ENCODE measurements at regions not wholly inside any gene's neighbourhood (a gene's known extent, or its start where the extent isn't known, plus 50 kb on each side); places are given as distances from the start of the nearest gene placed in this dataset.

GRCh38 chr6:25013246-25013645, 77.5 kb upstream of the RIPOR2 start:
- no peak for DNase-seq

- no peak for DNase-seq
Observed at GRCh38 chr6:25014369-25014768, 78.6 kb upstream of the RIPOR2 start.

GRCh38 chr6:25014791-25015560, 79.2 kb upstream of the RIPOR2 start:
- DNase-seq = no peak

GRCh38 chr6:25016014-25016720, 80.4 kb upstream of the RIPOR2 start:
- no peak for DNase-seq

- DNase-seq = no peak
Observed at GRCh38 chr6:25017486-25017885, 81.7 kb upstream of the RIPOR2 start.

DNA sequence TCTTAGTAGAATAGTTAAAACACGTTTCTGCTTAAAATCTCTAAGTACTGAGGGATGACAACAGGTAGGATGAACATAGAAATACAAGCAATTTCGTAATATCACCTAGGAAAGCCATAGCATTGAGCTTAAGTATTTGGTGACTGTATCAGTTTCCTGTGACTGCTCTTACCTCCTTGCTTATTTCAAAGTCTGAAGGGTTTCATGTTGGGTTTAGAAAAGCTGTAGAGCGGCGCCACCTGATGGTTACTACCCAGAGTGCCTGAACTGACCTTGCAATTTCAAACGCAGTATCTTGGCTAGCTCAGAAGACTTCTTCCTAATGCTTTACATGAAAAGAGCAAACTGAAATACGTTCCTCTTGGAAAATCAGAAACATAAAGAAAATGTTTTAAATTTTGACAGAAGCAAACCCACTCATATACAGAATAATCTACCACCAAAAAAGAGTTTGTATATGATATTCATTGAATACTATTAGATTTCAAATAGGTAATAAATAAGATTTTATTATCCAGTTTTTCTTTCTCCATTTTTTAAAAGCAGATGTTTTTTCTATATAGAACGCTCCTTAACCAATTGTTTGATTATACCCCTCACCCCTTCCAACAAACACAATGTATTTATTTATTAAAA, 82.3 kb upstream of the RIPOR2 start:
- peak in 3 of 4 experiments; percentile 34 to 74 (median 61) for DNase-seq

GRCh38 chr6:25018568-25018954, 82.8 kb upstream of the RIPOR2 start:
- DNase-seq = no peak

- no peak for DNase-seq
Observed at GRCh38 chr6:25022140-25022553, 86.4 kb upstream of the RIPOR2 start.

DNA sequence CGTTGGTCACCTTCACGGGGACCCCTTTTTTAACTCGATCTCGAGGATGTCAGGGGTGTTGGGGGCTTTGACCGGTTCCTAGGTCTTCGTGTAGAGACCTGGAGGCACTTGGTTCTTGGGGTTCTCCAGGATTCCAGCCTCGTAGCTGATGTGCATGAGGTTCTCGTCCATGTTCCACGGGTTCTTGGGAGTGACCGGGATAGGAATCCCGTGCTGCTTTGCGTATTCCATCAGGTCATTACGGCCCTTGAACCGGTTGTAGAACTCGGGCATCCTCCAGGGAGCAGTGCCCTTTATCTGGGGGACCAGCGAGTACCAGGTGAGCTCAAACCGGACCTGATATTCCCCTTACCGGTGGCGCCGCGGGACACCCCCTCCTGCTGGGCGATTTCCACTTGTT, 88.0 kb upstream of the RIPOR2 start:
- DNase-seq = no peak

DNA sequence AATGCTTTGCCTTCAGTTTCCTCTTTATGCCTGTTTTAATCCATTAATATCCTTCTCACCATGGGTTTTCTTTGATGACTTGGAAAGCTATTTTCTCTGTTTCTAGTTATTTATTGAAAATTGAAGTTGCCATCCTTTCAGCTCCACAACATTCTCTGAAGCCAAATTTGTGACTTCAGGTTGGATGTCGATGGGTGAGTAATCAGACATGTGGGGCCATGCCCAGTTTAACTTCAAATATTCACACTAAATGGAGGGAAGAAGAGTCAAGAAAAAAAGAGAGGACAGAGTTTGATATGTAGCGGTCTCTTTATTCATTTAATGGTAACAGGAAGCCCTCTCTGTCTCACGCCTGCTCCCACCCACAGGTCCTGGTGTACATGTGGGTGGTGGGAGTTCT, 89.1 kb upstream of the RIPOR2 start:
- no peak for DNase-seq

DNA sequence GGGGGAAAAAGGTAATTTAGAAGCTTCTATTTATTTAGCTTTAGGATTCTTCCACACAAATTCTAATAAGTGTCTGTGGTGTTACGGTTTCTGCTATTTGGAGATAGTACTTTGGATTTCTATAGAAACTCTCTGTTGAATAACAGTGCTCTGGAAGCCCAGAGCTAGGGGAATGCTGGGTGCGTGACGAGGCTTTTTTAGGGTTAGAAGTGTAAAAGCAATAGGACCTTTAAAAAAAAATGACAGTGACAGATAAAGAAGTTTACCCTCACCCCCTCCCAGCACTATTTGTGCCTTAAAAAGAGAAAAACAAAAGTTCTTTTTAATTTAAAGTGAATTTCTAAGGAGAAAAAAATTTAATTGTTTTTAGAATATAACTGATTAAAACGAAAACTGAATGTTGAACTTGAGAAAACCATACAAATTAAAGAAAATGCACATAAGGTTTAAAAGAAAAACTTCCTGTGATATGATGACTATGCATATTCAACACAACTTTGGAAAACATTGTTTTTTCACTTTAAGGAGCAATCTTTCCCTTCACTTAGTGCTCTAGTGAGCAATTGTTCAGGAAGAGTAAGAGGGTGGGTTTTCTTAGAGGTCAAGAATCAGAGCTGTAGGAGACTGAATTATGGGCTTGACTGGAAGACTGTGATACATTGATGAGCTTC, 89.6 kb upstream of the RIPOR2 start:
- no peak for DNase-seq

DNA sequence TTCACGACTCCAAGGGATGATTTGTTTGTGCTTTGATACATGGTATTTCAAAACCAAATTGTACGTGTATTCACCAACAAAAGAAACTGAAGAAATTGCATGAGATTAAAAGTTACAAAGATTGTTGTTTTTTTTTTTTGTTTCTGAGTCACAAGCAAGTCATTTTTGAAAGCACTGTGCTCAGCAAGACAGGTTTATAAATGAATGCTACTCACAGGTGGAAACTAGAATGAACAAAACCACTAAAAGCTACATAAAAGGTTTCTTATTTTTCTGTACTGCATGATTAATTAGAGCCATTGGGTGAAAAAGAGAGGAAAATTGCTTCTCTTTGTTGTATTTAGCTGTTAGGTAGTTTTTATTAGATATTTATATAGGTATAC, 90.2 kb upstream of the RIPOR2 start:
- DNase-seq = no peak

- DNase-seq = no peak
Observed at GRCh38 chr6:25026723-25027122, 91.0 kb upstream of the RIPOR2 start.

DNA sequence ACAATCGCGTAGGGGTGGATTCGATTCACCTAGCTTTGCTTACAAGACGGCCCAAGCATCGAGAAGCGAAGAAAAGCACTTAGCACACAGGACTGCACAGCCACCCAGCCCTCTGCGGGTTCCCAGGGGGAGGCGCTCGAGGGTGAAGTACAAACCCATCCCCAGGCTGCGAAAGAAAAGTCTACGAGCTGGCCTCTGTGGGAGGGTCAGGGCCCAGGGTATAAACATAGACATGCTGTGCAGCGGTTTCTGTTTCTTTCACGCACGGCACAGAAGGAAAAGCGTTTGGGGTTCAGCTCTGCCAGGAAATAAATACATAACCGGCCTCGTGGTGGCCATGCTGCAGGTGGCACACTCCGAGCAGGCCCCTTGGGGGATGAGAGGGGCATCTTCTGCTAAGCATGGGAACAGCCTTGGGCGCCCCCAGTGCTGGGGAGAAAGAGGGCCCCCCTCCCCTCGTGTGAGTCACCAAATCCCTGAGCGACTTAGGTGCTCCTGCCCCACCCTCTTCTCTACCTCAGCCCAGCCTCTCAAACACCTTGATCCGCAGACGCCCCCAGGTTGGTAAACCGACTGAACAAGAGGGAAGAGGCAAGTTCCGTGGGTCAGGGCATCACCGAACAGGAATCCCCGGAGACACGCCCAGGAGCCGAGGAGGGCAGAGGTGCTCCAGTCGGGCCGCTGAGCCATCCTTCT, 91.6 kb upstream of the RIPOR2 start:
- peak; percentile 13 to 61 (median 27) for DNase-seq

DNA sequence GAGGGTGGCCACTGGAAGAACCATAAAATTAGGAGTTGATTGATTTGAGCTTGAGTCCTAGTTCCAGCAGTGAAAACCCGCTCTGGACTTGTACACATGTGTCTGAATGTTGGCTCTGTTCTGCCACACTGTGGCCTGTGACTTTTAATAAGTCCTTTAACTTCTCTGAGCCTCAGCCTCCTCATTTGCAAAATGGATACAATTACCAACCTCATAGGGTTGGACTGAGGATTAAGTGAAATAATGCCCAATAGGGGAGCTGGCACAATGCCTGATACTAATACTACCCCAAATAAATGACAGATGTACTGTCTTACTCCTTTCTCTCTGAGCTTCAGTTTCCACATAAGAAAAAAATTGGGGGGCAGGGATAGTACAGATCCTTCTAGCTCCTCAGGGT, 92.6 kb upstream of the RIPOR2 start:
- no peak for DNase-seq

- DNase-seq = no peak
Observed at GRCh38 chr6:25032934-25033333, 97.2 kb upstream of the RIPOR2 start.

GRCh38 chr6:25034431-25034921, 98.7 kb upstream of the RIPOR2 start:
- no peak for DNase-seq

DNA sequence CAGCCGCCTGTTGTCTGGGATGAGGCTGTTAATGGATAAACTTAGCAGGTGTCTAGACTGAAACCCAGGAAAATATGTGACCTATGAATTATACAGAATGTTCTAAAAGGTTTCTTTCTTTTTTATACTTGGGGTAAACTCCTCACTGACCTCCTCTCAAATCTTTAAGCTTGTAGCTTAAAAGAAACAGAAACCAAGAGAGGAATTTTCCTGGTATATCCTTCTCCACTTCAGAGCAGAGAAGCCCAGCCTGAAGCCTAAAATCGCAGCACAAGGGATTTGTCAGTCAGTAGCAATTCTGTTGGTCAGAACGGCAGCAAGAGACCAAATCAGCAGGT, 99.4 kb upstream of the RIPOR2 start:
- DNase-seq = no peak

GRCh38 chr6:25035512-25036435, 100.0 kb upstream of the RIPOR2 start:
- DNase-seq = no peak

- DNase-seq = no peak
Observed at GRCh38 chr6:25036461-25036860, 100.7 kb upstream of the RIPOR2 start.

DNA sequence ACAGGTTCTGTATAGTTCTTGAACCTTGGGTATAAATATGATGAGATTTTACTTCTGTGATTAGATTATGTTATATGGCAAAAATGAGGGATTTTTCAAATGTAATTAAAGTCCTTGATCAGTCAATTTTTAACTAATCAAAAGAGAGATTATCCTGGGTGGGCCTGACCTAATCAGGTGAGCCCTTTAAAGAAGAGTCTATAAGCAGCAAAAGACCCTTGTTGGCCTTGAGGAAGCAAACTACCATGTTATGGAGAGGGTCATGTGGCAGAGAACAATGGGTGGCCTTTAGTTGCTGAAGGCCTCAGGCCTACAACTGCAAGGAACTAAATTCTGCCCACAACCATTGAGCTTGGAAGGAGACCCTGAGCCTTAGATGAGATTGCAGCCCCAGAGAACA, 102.5 kb upstream of the RIPOR2 start:
- DNase-seq = no peak

DNA sequence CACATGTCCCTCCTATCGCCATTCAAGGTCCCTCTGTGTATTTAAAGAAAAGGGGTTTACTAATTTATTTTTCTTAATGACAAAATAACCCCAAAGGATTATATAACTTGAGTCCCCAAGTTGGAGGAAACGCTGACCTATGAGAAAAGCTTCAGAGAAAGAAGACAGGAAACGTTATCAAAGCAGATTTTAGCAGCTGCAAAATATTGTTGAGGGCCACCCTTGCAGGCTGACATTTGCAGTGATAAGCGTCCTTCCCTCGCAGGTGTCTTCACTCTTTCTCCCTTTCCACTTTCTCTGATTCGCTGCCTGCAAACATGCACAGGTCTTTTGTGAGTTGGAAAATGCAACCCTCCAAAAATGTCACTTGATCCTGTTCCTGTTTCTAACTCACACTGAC, 103.2 kb upstream of the RIPOR2 start:
- no peak for DNase-seq
